ENCODE measurements at regions not wholly inside any gene's neighbourhood (a gene's known extent, or its start where the extent isn't known, plus 50 kb on each side); places are given as distances from the start of the nearest gene placed in this dataset.

GRCh38 chrX:10900585-10901289, 210.4 kb upstream of the HCCS start:
- TF ChIP-seq, protein P1, sequence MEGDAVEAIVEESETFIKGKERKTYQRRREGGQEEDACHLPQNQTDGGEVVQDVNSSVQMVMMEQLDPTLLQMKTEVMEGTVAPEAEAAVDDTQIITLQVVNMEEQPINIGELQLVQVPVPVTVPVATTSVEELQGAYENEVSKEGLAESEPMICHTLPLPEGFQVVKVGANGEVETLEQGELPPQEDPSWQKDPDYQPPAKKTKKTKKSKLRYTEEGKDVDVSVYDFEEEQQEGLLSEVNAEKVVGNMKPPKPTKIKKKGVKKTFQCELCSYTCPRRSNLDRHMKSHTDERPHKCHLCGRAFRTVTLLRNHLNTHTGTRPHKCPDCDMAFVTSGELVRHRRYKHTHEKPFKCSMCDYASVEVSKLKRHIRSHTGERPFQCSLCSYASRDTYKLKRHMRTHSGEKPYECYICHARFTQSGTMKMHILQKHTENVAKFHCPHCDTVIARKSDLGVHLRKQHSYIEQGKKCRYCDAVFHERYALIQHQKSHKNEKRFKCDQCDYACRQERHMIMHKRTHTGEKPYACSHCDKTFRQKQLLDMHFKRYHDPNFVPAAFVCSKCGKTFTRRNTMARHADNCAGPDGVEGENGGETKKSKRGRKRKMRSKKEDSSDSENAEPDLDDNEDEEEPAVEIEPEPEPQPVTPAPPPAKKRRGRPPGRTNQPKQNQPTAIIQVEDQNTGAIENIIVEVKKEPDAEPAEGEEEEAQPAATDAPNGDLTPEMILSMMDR (IDR thresholded peaks at IDR 0.05 in 8 of 11, conservative IDR thresholded peaks at IDR 0.05 in 3 of 11), result no peak
- no peak for TF ChIP-seq POLR2A (IDR thresholded peaks at IDR 0.05)
- no peak for TF ChIP-seq POLR2AphosphoS5 (IDR thresholded peaks at IDR 0.05)

Measured in spleen (tissue), 7 donors.